PC-3 (cell line): ENCODE measurements at regions not wholly inside any gene's neighbourhood (a gene's known extent, or its start where the extent isn't known, plus 50 kb on each side); places are given as distances from the start of the nearest gene placed in this dataset.

Experiments
- ATAC-seq: fragments of 200-7000 bp; cut with Tn5 transposase; 2 replicates; pipeline ENCODE4 v1.9.1; 2020; ENCODE audit warnings: mild to moderate bottlenecking, moderate library complexity
- BruUV-seq: library from RNA; stranded (reverse); fragments of 400-500 nt; replicated peaks from 2 replicates; lab custom pipeline; 2021; lab: Mats Ljungman, UMichigan
- CTCF ChIA-PET: fragments of 300-600 bp; sonication (Branson Sonifier 250); formaldehyde crosslinking; loops from one replicate; lab custom pipeline; 2022; ENCODE audit warnings: antibody characterized with exemption; lab: Charles Lee
- POLR2A ChIA-PET: fragments of 300-600 bp; sonication (Branson Sonifier 250); formaldehyde crosslinking; loops from one replicate; lab custom pipeline; 2022; ENCODE audit warnings: antibody characterized with exemption; ENCODE audit not compliant: unreplicated experiment; lab: Charles Lee
- DNase-seq: peaks from one replicate; pipeline ENCODE4 v3.0.0-alpha.2; 2015
- H2AFZ ChIP-seq: fragments of 300-600 bp; sonication (generic); 2 replicates; pipeline ENCODE4 v1.6.0; 2016; ENCODE audit warnings: antibody characterized with exemption, low read length
- H3F3A ChIP-seq: fragments of 300-600 bp; sonication (generic); one replicate; pipeline ENCODE4 v1.6.0; 2017; ENCODE audit warnings: antibody characterized with exemption, low read length, control low read depth, mild to moderate bottlenecking; ENCODE audit not compliant: unreplicated experiment
- H3K27ac ChIP-seq: fragments of 300-600 bp; sonication (generic); 2 replicates; pipeline ENCODE4 v1.5.1; 2016; ENCODE audit warnings: mild to moderate bottlenecking, low read length
- H3K27me3 ChIP-seq: fragments of 300-600 bp; sonication (generic); 2 replicates; pipeline ENCODE4 v1.6.1; 2016; ENCODE audit warnings: low read length, mixed read lengths
- H3K36me3 ChIP-seq: fragments of 300-600 bp; sonication (generic); 2 replicates; pipeline ENCODE4 v1.6.1; 2016; ENCODE audit warnings: low read depth, mixed run types, low read length, mixed read lengths
- H3K4me1 ChIP-seq: fragments of 300-600 bp; sonication (generic); 2 replicates; pipeline ENCODE4 v1.5.1; 2016; ENCODE audit warnings: low read length; ENCODE audit not compliant: insufficient read depth
- H3K4me2 ChIP-seq: fragments of 300-600 bp; sonication (generic); 2 replicates; pipeline ENCODE4 v1.6.0; 2016; ENCODE audit warnings: low read length
- H3K4me3 ChIP-seq: fragments of 300-600 bp; sonication (generic); 2 replicates; pipeline ENCODE4 v1.5.1; 2016; ENCODE audit warnings: mild to moderate bottlenecking, low read length, mixed read lengths
- H3K79me2 ChIP-seq: fragments of 300-600 bp; sonication (generic); 2 replicates; pipeline ENCODE4 v1.6.1; 2017; ENCODE audit warnings: low read length, mixed read lengths
- H3K9ac ChIP-seq: fragments of 300-600 bp; sonication (generic); 2 replicates; pipeline ENCODE4 v1.6.0; 2016; ENCODE audit warnings: mild to moderate bottlenecking, low read length
- H3K9me2 ChIP-seq: fragments of 300-600 bp; sonication (generic); replicated peaks from 2 replicates; pipeline ENCODE4 v1.6.1; 2016; ENCODE audit warnings: mixed run types, low read length, mixed read lengths
- H3K9me3 ChIP-seq: fragments of 300-600 bp; sonication (generic); 2 replicates; pipeline ENCODE4 v1.6.1; 2016; ENCODE audit warnings: low read length, mixed read lengths
- H4K20me1 ChIP-seq: fragments of 300-600 bp; sonication (generic); 2 replicates; pipeline ENCODE4 v1.6.1; 2016; ENCODE audit warnings: low read length, mixed read lengths
- CTCF ChIP-seq: fragments of 300-600 bp; sonication (generic); conservative IDR thresholded peaks from 2 replicates; pipeline ENCODE4 v1.5.1; 2017; ENCODE audit warnings: antibody characterized with exemption, low read depth, mild to moderate bottlenecking, low read length
- EZH2 ChIP-seq: fragments of 300-600 bp; sonication (generic); IDR thresholded peaks from one replicate; pipeline ENCODE4 v1.6.1; 2017; ENCODE audit warnings: antibody characterized with exemption, mild to moderate bottlenecking, low read length; ENCODE audit not compliant: unreplicated experiment
- EZH2phosphoT487 ChIP-seq: fragments of 300-600 bp; sonication (generic); IDR thresholded peaks from 2 replicates; pipeline ENCODE4 v1.6.1; 2018; ENCODE audit warnings: mild to moderate bottlenecking, antibody characterized with exemption, low read length, borderline replicate concordance
- intact Hi-C: fragments of 100-400 bp; cut with micrococcal nuclease; formaldehyde crosslinking; loops from 2 replicates; pipeline ENCODE4 v1.9.0; 2023

- Histone ChIP-seq H3K36me3 (no peaks in the 10 kb centered on the region), H2AFZ (no peak overlapping the region), H3K9me3 (peaks cover 8% of the 10 kb centered on the region; the same call in 1 of the 2 replicates), H3K27ac (no peak overlapping the region), H3K9me2 (no peaks in the 10 kb centered on the region), H3K4me1 (0 out of 2 replicates have a peak, but pooled peaks cover 3% of the 10 kb centered on the region), H3F3A (no peaks in the 10 kb centered on the region), H3K4me3 (no peak overlapping the region), H4K20me1 (no peaks in the 10 kb centered on the region), H3K9ac (no peak overlapping the region), H3K27me3 (no peaks in the 10 kb centered on the region), H3K4me2 (no peak overlapping the region), H3K79me2 (no peaks in the 10 kb centered on the region)
- DNase-seq (no peak), ATAC-seq (no peak)
- intact Hi-C loops = no loop called here
- TF ChIP-seq EZH2phosphoT487 = no peak
- no peak for TF ChIP-seq CTCF
- no peak for TF ChIP-seq EZH2
- CTCF ChIA-PET = interaction anchor here (0.6 kb wide), 1 partner anchor 253 kb away, joined by 3 read pairs; no protein-coding TSS in a partner anchor
- POLR2A ChIA-PET = no interaction called here
- BruUV-seq = no TSS peak
Observed at GRCh38 chr18:1498216-1498615, 593.5 kb downstream of the ADCYAP1 start.

GRCh38 chr18:1499265-1499664 is 594.6 kb downstream of the ADCYAP1 start:
- Histone ChIP-seq H3F3A (no peaks in the 10 kb centered on the region), H3K4me3 (no peak overlapping the region), H3K9ac (no peak overlapping the region), H3K36me3 (no peaks in the 10 kb centered on the region), H4K20me1 (no peaks in the 10 kb centered on the region), H3K27me3 (no peaks in the 10 kb centered on the region), H3K9me3 (peaks cover 8% of the 10 kb centered on the region; the same call in 1 of the 2 replicates), H3K4me2 (no peak overlapping the region), H3K4me1 (0 out of 2 replicates have a peak, but pooled peaks cover 3% of the 10 kb centered on the region), H3K27ac (no peak overlapping the region), H2AFZ (no peak overlapping the region), H3K79me2 (no peaks in the 10 kb centered on the region), H3K9me2 (no peaks in the 10 kb centered on the region)
- intact Hi-C loops = no loop called here
- ChIA-PET POLR2A (no interaction called here), CTCF (no interaction called here)
- TF ChIP-seq CTCF = peak; percentile 69
- TF ChIP-seq EZH2phosphoT487 = no peak
- no peak for TF ChIP-seq EZH2
- peak; percentile 55 for DNase-seq
- no TSS peak for BruUV-seq
- ATAC-seq = no peak

GRCh38 chr18:1503847-1504246 is 599.2 kb downstream of the ADCYAP1 start:
- Histone ChIP-seq H3K27ac (no peak overlapping the region), H3F3A (no peaks in the 10 kb centered on the region), H3K4me1 (peaks cover 19% of the 10 kb centered on the region), H3K9ac (no peak overlapping the region), H2AFZ (no peak overlapping the region), H3K79me2 (no peaks in the 10 kb centered on the region), H3K4me3 (no peak overlapping the region), H3K4me2 (no peak overlapping the region), H3K9me3 (no peaks in the 10 kb centered on the region), H3K36me3 (no peaks in the 10 kb centered on the region), H3K9me2 (no peaks in the 10 kb centered on the region), H3K27me3 (no peaks in the 10 kb centered on the region), H4K20me1 (no peaks in the 10 kb centered on the region)
- DNase-seq (no peak), ATAC-seq (no peak)
- BruUV-seq = no TSS peak
- TF ChIP-seq CTCF = no peak
- TF ChIP-seq EZH2 = no peak
- TF ChIP-seq EZH2phosphoT487 = no peak
- ChIA-PET POLR2A (no interaction called here), CTCF (no interaction called here)
- intact Hi-C loops = no loop called here
